ENCODE measurements at regions not wholly inside any gene's neighbourhood (a gene's known extent, or its start where the extent isn't known, plus 50 kb on each side); places are given as distances from the start of the nearest gene placed in this dataset.

DNA sequence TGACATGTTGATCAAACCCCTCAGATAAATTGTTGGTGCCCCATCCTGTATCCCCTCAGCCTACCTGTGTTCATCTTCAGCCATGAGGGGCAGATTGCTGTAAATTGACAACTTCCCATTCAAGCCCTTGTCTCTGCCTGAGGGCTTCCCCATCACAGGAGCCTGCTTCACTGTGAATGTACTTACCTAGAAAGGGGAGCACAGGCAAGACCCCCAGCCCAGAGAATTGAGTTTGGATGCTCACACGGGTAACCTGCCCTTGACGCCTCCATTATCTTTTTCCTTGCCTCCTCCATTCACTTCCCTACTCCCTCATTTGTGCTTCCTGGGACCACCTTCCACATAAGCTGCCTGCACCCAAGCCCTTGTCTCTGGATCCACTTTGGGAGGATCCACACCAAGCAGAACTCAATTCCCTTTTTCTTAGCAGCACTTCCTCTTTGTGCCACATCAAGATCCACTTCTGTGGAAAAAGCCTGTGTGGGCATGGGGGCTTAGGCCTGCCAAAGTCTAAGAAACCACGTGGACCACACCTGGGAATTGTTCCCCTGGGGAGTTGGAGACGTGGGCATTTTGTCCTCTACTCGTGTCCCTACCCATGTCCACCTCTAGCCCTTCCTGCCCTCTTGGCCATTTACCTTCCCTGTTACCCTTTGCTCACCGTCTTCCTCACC is 103.4 kb upstream of the FOXA2 start:
- Histone ChIP-seq H2AFZ (ENCODE audit: low read depth, low read length) (no peak overlapping the region), H3K4me1 (ENCODE audit: low read length) (peaks cover 5% of the 10 kb centered on the region; the same call in 1 of the 2 replicates), H3K9me3 (ENCODE audit: insufficient read depth, low read length) (no peaks in the 10 kb centered on the region), H3K4me3 (ENCODE audit: low read length) (no peak overlapping the region), H3K27me3 (ENCODE audit: low read depth, low read length) (peaks cover 5% of the 10 kb centered on the region; the same call in 1 of the 2 replicates), H3K27ac (ENCODE audit: low read length) (no peak overlapping the region), H3K36me3 (replicated peaks; ENCODE audit: low read depth, low read length) (no peaks in the 10 kb centered on the region), H3K4me2 (ENCODE audit: low read length) (no peak overlapping the region), H4K20me1 (ENCODE audit: insufficient read depth, low read length) (no peaks in the 10 kb centered on the region), H3K79me2 (ENCODE audit: low read length) (no peaks in the 10 kb centered on the region), H3K9ac (ENCODE audit: low read length) (no peak overlapping the region)
- TF ChIP-seq, protein P1, sequence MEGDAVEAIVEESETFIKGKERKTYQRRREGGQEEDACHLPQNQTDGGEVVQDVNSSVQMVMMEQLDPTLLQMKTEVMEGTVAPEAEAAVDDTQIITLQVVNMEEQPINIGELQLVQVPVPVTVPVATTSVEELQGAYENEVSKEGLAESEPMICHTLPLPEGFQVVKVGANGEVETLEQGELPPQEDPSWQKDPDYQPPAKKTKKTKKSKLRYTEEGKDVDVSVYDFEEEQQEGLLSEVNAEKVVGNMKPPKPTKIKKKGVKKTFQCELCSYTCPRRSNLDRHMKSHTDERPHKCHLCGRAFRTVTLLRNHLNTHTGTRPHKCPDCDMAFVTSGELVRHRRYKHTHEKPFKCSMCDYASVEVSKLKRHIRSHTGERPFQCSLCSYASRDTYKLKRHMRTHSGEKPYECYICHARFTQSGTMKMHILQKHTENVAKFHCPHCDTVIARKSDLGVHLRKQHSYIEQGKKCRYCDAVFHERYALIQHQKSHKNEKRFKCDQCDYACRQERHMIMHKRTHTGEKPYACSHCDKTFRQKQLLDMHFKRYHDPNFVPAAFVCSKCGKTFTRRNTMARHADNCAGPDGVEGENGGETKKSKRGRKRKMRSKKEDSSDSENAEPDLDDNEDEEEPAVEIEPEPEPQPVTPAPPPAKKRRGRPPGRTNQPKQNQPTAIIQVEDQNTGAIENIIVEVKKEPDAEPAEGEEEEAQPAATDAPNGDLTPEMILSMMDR (IDR thresholded peaks at IDR 0.05; ENCODE audit: low read depth, low read length), result no peak
- TF ChIP-seq EZH2phosphoT487 (IDR thresholded peaks at IDR 0.05; ENCODE audit: low read depth), result no peak

DNA sequence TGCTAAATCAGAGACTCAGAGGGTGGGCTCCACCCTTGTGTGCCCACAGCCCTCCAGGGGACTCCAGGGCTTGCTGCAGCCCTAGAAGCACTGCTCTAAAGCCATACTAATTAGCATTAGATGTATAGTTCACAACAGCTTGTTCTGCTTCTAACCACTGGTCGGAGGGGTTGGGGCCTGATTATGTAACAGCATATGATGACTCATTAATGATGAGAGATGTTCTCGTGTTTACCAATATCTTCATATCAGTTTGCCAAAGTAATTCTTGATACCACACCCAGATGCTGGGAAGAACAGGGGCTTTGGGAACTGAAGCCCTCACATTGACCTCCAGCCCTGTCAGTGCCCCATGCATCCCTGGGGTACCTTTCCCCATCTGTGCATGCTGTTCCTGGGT is 104.1 kb upstream of the FOXA2 start:
- no peaks in the 10 kb centered on the region for H4K20me1 ChIP-seq (ENCODE audit: insufficient read depth, low read length)
- H3K4me3 ChIP-seq (ENCODE audit: low read length), result no peak overlapping the region
- H3K27me3 ChIP-seq (ENCODE audit: low read depth, low read length), result no peaks in the 10 kb centered on the region
- H2AFZ ChIP-seq (ENCODE audit: low read depth, low read length), result no peak overlapping the region
- H3K79me2 ChIP-seq (ENCODE audit: low read length), result no peaks in the 10 kb centered on the region
- no peaks in the 10 kb centered on the region for H3K9me3 ChIP-seq (ENCODE audit: insufficient read depth, low read length)
- H3K4me1 ChIP-seq (ENCODE audit: low read length), result peaks cover 5% of the 10 kb centered on the region; the same call in 1 of the 2 replicates
- H3K36me3 ChIP-seq (replicated peaks; ENCODE audit: low read depth, low read length), result no peaks in the 10 kb centered on the region
- no peak overlapping the region for H3K27ac ChIP-seq (ENCODE audit: low read length)
- H3K9ac ChIP-seq (ENCODE audit: low read length), result no peak overlapping the region
- no peak for TF ChIP-seq EZH2phosphoT487 (IDR thresholded peaks at IDR 0.05; ENCODE audit: low read depth)
- TF ChIP-seq, protein P1 (IDR thresholded peaks at IDR 0.05; ENCODE audit: low read depth, low read length), result no peak
- no peak overlapping the region for H3K4me2 ChIP-seq (ENCODE audit: low read length)

DNA sequence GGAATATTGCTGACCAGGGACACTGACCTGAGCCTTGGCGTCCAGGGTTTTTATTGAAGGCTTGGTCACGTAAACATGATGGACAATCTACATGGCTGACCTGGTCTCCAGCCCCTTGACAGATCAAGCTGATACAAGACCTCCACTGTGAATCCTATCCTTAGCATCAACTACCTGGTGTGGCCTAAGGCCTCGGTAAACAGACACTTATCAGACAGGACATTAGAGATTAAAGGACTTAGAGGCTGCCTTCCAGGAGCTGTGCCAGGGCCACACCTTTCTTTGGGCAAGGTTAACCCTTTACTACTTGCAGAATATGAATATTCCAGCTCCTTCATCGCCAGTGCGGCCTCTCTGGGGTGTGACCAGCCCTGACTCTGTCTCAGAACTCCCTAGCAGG is 104.9 kb upstream of the FOXA2 start:
- Histone ChIP-seq H4K20me1 (ENCODE audit: insufficient read depth, low read length) (no peaks in the 10 kb centered on the region), H3K4me2 (ENCODE audit: low read length) (no peak overlapping the region), H3K27me3 (ENCODE audit: low read depth, low read length) (no peaks in the 10 kb centered on the region), H3K4me3 (ENCODE audit: low read length) (no peak overlapping the region), H3K9me3 (ENCODE audit: insufficient read depth, low read length) (no peaks in the 10 kb centered on the region), H3K4me1 (ENCODE audit: low read length) (peaks cover 5% of the 10 kb centered on the region; the same call in 1 of the 2 replicates), H2AFZ (ENCODE audit: low read depth, low read length) (no peak overlapping the region), H3K79me2 (ENCODE audit: low read length) (no peaks in the 10 kb centered on the region), H3K27ac (ENCODE audit: low read length) (no peak overlapping the region), H3K9ac (ENCODE audit: low read length) (no peak overlapping the region), H3K36me3 (replicated peaks; ENCODE audit: low read depth, low read length) (no peaks in the 10 kb centered on the region)
- TF ChIP-seq, protein P1 (IDR thresholded peaks at IDR 0.05; ENCODE audit: low read depth, low read length), result no peak
- TF ChIP-seq EZH2phosphoT487 (IDR thresholded peaks at IDR 0.05; ENCODE audit: low read depth), result no peak

DNA sequence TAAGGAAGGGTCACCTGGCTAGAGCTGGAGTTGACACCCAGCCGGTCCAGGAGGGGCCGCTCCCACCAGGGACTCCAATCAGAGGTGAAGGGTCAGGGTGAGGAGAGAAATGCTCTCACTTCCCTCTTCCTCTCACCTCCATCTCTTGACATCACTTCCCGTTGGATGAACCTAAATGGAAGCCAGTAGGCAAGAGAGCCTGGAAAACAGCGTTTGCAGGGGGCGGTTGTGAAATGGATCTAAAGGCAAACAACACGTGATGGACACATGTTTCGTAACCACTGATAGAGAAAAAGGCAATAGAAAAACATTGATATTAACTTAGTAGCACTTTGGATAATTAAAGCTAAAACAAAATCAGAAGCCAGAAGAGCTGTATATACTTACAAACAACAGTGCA is 105.6 kb upstream of the FOXA2 start:
- H3K4me2 ChIP-seq (ENCODE audit: low read length), result no peak overlapping the region
- H3K4me1 ChIP-seq (ENCODE audit: low read length), result peaks cover 5% of the 10 kb centered on the region; the same call in 1 of the 2 replicates
- no peak overlapping the region for H3K4me3 ChIP-seq (ENCODE audit: low read length)
- H3K36me3 ChIP-seq (replicated peaks; ENCODE audit: low read depth, low read length), result no peaks in the 10 kb centered on the region
- no peaks in the 10 kb centered on the region for H3K27me3 ChIP-seq (ENCODE audit: low read depth, low read length)
- H3K9ac ChIP-seq (ENCODE audit: low read length), result no peak overlapping the region
- no peaks in the 10 kb centered on the region for H3K9me3 ChIP-seq (ENCODE audit: insufficient read depth, low read length)
- no peaks in the 10 kb centered on the region for H4K20me1 ChIP-seq (ENCODE audit: insufficient read depth, low read length)
- H3K27ac ChIP-seq (ENCODE audit: low read length), result no peak overlapping the region
- H2AFZ ChIP-seq (ENCODE audit: low read depth, low read length), result no peak overlapping the region
- TF ChIP-seq, protein P1 (IDR thresholded peaks at IDR 0.05; ENCODE audit: low read depth, low read length), result no peak
- no peak for TF ChIP-seq EZH2phosphoT487 (IDR thresholded peaks at IDR 0.05; ENCODE audit: low read depth)
- no peaks in the 10 kb centered on the region for H3K79me2 ChIP-seq (ENCODE audit: low read length)

Measured in OCI-LY3 (cell line).